AG10803 (cell line): ENCODE measurements at regions not wholly inside any gene's neighbourhood (a gene's known extent, or its start where the extent isn't known, plus 50 kb on each side); places are given as distances from the start of the nearest gene placed in this dataset.
A peak's percentile ranks its signal among the peaks of the same experiment; 100 is the strongest.
"Not testable (repeated sequence)": the region's sequence is repeated elsewhere in the genome, so short reads cannot be mapped to it uniquely, and the experiment has no call there.

ENCODE experiments used
- DNase-seq: peaks from one replicate; pipeline ENCODE4 v3.0.0; 2010; ENCODE audit warnings: low read depth
- H3K4me3 ChIP-seq: 2 replicates; pipeline ENCODE4 v1.5.1; 2011; ENCODE audit warnings: mild to moderate bottlenecking, low read length, control low read depth
- CTCF ChIP-seq: conservative IDR thresholded peaks from 2 replicates; pipeline ENCODE4 v1.5.1; 2011; ENCODE audit warnings: mild to moderate bottlenecking, low read length, control low read depth, inconsistent platforms

- peak; percentile 33 for DNase-seq
- no peak overlapping the region for H3K4me3 ChIP-seq
These were observed 91.2 kb downstream of the IRX5 start for GRCh38 chr16:55021595-55022475.

GRCh38 chr16:55027260-55027659 is 96.6 kb downstream of the IRX5 start:
- not testable (repeated sequence) for H3K4me3 ChIP-seq, DNase-seq

More at GRCh38 chr16:55021595-55022475, 91.2 kb downstream of the IRX5 start:
- TF ChIP-seq CTCF, result no peak

- DNase-seq, result no peak
- no peak overlapping the region for H3K4me3 ChIP-seq
- TF ChIP-seq CTCF, result no peak
These were observed 98.8 kb downstream of the IRX5 start for GRCh38 chr16:55029509-55029908.

- DNase-seq, result no peak
- no peak overlapping the region for H3K4me3 ChIP-seq
- no peak for TF ChIP-seq CTCF
These were observed 100.3 kb downstream of the IRX5 start for GRCh38 chr16:55030944-55031343.

- TF ChIP-seq CTCF, result no peak
- H3K4me3 ChIP-seq, result no peak overlapping the region
- DNase-seq, result no peak
These were observed 100.8 kb downstream of the IRX5 start for GRCh38 chr16:55031481-55031880.

GRCh38 chr16:55033225-55034156 is 102.8 kb downstream of the IRX5 start:
- no peak overlapping the region for H3K4me3 ChIP-seq
- no peak for TF ChIP-seq CTCF
- no peak for DNase-seq

GRCh38 chr16:55035029-55035428 is 104.4 kb downstream of the IRX5 start:
- no peak for DNase-seq
- peak; percentile 38 for TF ChIP-seq CTCF
- no peak overlapping the region for H3K4me3 ChIP-seq
